Liver (tissue), 3 donors: ENCODE measurements at regions not wholly inside any gene's neighbourhood (a gene's known extent, or its start where the extent isn't known, plus 50 kb on each side); places are given as distances from the start of the nearest gene placed in this dataset.

Source experiments
- EGR1 ChIP-seq, 2 donors: IDR thresholded peaks; 2 replicates each; pipeline ENCODE4 v1.6.1; 2016 to 2018; ENCODE audit warnings: antibody characterized with exemption in 2 of 2, low read depth in 2 of 2
- FOXA1 ChIP-seq: IDR thresholded peaks from 2 replicates; pipeline ENCODE4 v1.6.1; 2016; ENCODE audit warnings: antibody characterized with exemption
- GABPA ChIP-seq, 2 donors: IDR thresholded peaks in 1 of 2; conservative IDR thresholded peaks in 1 of 2; 2 replicates each; pipeline ENCODE4 v1.6.1; 2016; ENCODE audit warnings: antibody characterized with exemption in 2 of 2, mild to moderate bottlenecking in 1 of 2, moderate library complexity in 1 of 2
- RXRA ChIP-seq, 2 donors: IDR thresholded peaks; 2 replicates each; pipeline ENCODE4 v1.6.1; 2017 to 2018; ENCODE audit warnings: antibody characterized with exemption in 2 of 2, mild to moderate bottlenecking in 1 of 2
- TAF1 ChIP-seq: conservative IDR thresholded peaks from 2 replicates; pipeline ENCODE4 v1.6.1; 2016; ENCODE audit warnings: antibody characterized with exemption, mild to moderate bottlenecking
- YY1 ChIP-seq: IDR thresholded peaks from 2 replicates; pipeline ENCODE4 v1.6.1; 2016; ENCODE audit warnings: antibody characterized with exemption, mild to moderate bottlenecking
- TF ChIP-seq, protein P1 (sequence below): fragments of 150-350 bp; IDR thresholded peaks from 2 replicates; pipeline ENCODE4 v1.5.1; 2017; ENCODE audit warnings: improper control_type of control experiment, low read depth, low read length; ENCODE audit not compliant: missing input control
- TF ChIP-seq, protein P2 (sequence below): IDR thresholded peaks from 2 replicates; pipeline ENCODE4 v1.6.1; 2016; ENCODE audit warnings: antibody characterized with exemption
- TF ChIP-seq, protein P3 (sequence below): IDR thresholded peaks from 2 replicates; pipeline ENCODE4 v1.6.1; 2016; ENCODE audit warnings: antibody characterized with exemption
- donor health status: healthy.
- donor health status: healthy.

DNA sequence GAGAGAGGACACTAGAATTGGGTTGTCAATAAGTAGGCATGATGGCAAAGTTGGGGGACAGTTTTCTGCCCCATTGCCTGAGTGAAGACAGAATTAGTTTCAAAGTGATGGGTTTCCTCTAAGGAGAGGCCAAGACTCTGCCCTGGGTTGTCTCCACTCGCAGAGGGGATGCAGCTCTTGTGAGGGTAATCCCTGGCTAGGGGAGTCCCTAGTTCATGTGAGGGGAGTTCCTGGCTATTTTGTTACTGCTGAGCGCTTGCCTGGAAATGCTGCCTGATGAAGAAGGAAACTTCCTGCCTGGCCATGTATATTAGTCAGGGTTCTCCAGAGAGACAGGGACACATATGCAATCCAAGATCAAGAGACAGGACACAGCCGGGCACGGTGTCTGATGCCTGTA is 501.5 kb downstream of the BCL11A start:
- TF ChIP-seq, protein P1, sequence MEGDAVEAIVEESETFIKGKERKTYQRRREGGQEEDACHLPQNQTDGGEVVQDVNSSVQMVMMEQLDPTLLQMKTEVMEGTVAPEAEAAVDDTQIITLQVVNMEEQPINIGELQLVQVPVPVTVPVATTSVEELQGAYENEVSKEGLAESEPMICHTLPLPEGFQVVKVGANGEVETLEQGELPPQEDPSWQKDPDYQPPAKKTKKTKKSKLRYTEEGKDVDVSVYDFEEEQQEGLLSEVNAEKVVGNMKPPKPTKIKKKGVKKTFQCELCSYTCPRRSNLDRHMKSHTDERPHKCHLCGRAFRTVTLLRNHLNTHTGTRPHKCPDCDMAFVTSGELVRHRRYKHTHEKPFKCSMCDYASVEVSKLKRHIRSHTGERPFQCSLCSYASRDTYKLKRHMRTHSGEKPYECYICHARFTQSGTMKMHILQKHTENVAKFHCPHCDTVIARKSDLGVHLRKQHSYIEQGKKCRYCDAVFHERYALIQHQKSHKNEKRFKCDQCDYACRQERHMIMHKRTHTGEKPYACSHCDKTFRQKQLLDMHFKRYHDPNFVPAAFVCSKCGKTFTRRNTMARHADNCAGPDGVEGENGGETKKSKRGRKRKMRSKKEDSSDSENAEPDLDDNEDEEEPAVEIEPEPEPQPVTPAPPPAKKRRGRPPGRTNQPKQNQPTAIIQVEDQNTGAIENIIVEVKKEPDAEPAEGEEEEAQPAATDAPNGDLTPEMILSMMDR: no peak
- no peak for TF ChIP-seq GABPA (IDR thresholded peaks at IDR 0.05 in 1 of 2, conservative IDR thresholded peaks at IDR 0.05 in 1 of 2)
- no peak for TF ChIP-seq RXRA (IDR thresholded peaks at IDR 0.05)
- TF ChIP-seq EGR1 (IDR thresholded peaks at IDR 0.05; ENCODE audit: low read depth in 2 of 2): no peak
- TF ChIP-seq, protein P2, sequence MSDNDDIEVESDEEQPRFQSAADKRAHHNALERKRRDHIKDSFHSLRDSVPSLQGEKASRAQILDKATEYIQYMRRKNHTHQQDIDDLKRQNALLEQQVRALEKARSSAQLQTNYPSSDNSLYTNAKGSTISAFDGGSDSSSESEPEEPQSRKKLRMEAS: no peak
- TF ChIP-seq YY1: no peak
- no peak for TF ChIP-seq TAF1
- TF ChIP-seq, protein P3, sequence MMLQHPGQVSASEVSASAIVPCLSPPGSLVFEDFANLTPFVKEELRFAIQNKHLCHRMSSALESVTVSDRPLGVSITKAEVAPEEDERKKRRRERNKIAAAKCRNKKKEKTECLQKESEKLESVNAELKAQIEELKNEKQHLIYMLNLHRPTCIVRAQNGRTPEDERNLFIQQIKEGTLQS: no peak
- TF ChIP-seq FOXA1: no peak
